Right cardiac atrium (tissue), 5 donors: ENCODE measurements at regions not wholly inside any gene's neighbourhood (a gene's known extent, or its start where the extent isn't known, plus 50 kb on each side); places are given as distances from the start of the nearest gene placed in this dataset.
A peak's percentile ranks its signal among the peaks of the same experiment; 100 is the strongest.
"Not testable (repeated sequence)": the region's sequence is repeated elsewhere in the genome, so short reads cannot be mapped to it uniquely, and the experiment has no call there.

Experiments
- ATAC-seq, 2 donors: fragments of 200-7000 bp; cut with Tn5 transposase; one replicate each; pipeline versions ENCODE4 v1.8.0 to v1.9.1; 2020; ENCODE audit warnings: moderate library complexity in 2 of 2, mild to moderate bottlenecking in 1 of 2
- DNase-seq, 3 donors: peaks; one replicate each; pipeline ENCODE4 v3.0.0-alpha.2; 2020
- H3K27ac ChIP-seq: one replicate; pipeline ENCODE4 v1.5.1; 2013; ENCODE audit warnings: mild to moderate bottlenecking, low read length, control low read depth, moderate library complexity
- H3K27me3 ChIP-seq: one replicate; pipeline ENCODE4 v1.6.1; 2013; ENCODE audit not compliant: control insufficient read depth, insufficient read depth
- H3K4me1 ChIP-seq: one replicate; pipeline ENCODE4 v1.6.1; 2013; ENCODE audit warnings: low read length; ENCODE audit not compliant: control insufficient read depth, insufficient read depth
- H3K4me3 ChIP-seq: one replicate; pipeline ENCODE4 v1.5.1; 2013; ENCODE audit warnings: low read length, control low read depth
- H3K9me3 ChIP-seq: one replicate; pipeline ENCODE4 v1.6.1; 2013; ENCODE audit warnings: low read length; ENCODE audit not compliant: control insufficient read depth
- WGBS: extraction: QIAGEN DNeasy Blood & Tissue Kit; methylation state at CpG from one replicate; pipeline ENCODE4 v1.1.7; 2013; 5-methylcytosine and 5-hydroxymethylcytosine counted together
- intact Hi-C, 4 donors: fragments of 100-400 bp; cut with DNase I; formaldehyde crosslinking; loops; one replicate each; pipeline versions ENCODE4 v1.11.0 to v1.14.0; 2022 to 2023
- donor health status: healthy with polysubstance abuse.
- donor health status: DM: no; HTN: yes; CAD: no.
- donor health status: DM: no; HTN: no; CAD: no.
- donor health status: DM: no; HTN: yes; CAD: no; lungs with severe emphysema.
- donor health status: DM: yes; HTN: yes; CAD: no.

DNA sequence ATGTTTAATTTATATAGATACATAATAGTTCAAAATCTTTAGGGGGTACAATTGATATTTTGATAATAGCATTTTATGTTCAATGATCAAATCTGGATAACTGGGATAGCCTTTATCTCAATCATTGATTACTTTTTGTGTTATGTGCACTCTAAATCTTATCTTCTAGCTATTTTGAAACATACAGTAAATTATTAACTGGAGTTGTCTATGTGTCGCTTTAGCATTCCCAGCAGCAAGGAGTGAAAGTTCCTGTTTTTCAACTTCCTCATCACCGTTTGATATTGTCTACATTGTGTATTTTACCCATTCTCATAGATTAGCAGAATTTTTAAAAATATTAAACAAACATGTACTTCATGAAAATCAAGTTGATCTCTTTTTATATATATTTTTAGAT is 1207.4 kb downstream of the TMEM121 start:
- DNase-seq: no peak
- no peak overlapping the region for H3K4me3 ChIP-seq

DNA sequence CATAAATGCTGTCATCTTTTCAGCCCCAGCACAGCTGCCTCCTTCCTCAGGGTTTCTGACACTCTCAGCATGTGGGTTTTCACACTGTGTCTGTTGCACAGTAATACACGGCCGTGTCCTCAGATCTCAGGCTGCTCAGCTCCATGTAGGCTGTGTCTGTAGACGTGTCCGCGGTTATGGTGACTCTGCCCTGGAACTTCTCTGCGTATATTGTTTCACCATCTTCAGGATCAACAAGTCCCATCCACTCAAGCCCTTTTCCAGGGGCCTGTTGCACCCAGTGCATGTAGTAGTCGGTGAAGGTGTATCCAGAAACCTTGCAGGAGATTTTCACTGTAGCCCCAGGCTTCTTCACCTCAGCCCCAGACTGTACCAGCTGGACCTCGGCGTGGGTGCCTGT is 1210.6 kb downstream of the TMEM121 start:
- WGBS: no CpG with 5 or more reads among the region's 9 CpGs
- no peak overlapping the region for H3K27ac ChIP-seq
- H3K27me3 ChIP-seq: no peaks in the 10 kb centered on the region
- no peaks in the 10 kb centered on the region for H3K4me1 ChIP-seq
- H3K4me3 ChIP-seq: no peak overlapping the region
- ATAC-seq (no peak), DNase-seq (no peak)
- intact Hi-C loops: no loop called here
- no peaks in the 10 kb centered on the region for H3K9me3 ChIP-seq

More for the DNA sequence above, 1207.4 kb downstream of the TMEM121 start:
- no peaks in the 10 kb centered on the region for H3K4me1 ChIP-seq
- no peak for ATAC-seq
- H3K27ac ChIP-seq: no peak overlapping the region
- intact Hi-C loops: no loop called here
- H3K9me3 ChIP-seq: no peaks in the 10 kb centered on the region
- no peaks in the 10 kb centered on the region for H3K27me3 ChIP-seq
- WGBS: no CpG with 5 or more reads among the region's 2 CpGs

GRCh38 chr14:106738075-106738474 is 1211.7 kb downstream of the TMEM121 start:
- intact Hi-C loops: no loop called here
- H3K4me1 ChIP-seq: no peaks in the 10 kb centered on the region
- no peaks in the 10 kb centered on the region for H3K27me3 ChIP-seq
- DNase-seq: no peak
- no peak overlapping the region for H3K27ac ChIP-seq
- no peak overlapping the region for H3K4me3 ChIP-seq
- no peaks in the 10 kb centered on the region for H3K9me3 ChIP-seq
- no CpG with 5 or more reads among the region's 1 CpG for WGBS
- no peak for ATAC-seq

DNA sequence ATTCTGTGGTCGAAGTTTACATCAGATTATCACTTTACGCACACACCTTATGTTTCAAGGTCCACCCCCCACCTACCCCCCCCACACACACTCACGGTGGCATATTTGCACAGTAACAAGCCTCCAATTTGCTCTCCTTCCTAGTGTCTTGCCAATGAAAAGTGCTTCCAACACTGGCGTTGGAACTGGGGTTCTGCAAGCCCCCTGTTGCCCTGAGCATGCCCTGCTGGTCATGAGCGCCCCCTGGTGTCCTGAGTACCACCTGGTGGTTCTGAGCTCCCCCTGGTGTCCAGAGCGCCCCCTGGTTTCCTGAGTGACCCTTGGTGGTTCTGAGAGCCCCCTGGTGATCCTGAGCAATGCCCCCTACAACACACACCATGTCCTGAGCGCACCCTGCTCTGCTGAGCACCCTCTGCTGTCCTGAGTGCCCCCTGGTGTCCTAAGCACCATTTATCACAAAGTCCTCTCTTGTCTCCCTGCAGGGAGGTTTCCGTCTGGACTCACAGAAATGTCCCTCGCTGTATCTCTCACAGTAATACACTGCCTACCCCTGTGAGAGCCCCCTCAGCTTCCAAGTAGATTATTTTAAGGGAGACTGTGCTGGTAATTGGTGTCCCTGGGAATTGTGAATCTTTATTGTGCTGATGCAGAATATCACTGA is 1212.3 kb downstream of the TMEM121 start:
- H3K27ac ChIP-seq, H3K27me3 ChIP-seq, H3K4me3 ChIP-seq, intact Hi-C loops, H3K4me1 ChIP-seq, H3K9me3 ChIP-seq, ATAC-seq, DNase-seq: not testable (repeated sequence)
- no CpG with 5 or more reads among the region's 9 CpGs for WGBS

DNA sequence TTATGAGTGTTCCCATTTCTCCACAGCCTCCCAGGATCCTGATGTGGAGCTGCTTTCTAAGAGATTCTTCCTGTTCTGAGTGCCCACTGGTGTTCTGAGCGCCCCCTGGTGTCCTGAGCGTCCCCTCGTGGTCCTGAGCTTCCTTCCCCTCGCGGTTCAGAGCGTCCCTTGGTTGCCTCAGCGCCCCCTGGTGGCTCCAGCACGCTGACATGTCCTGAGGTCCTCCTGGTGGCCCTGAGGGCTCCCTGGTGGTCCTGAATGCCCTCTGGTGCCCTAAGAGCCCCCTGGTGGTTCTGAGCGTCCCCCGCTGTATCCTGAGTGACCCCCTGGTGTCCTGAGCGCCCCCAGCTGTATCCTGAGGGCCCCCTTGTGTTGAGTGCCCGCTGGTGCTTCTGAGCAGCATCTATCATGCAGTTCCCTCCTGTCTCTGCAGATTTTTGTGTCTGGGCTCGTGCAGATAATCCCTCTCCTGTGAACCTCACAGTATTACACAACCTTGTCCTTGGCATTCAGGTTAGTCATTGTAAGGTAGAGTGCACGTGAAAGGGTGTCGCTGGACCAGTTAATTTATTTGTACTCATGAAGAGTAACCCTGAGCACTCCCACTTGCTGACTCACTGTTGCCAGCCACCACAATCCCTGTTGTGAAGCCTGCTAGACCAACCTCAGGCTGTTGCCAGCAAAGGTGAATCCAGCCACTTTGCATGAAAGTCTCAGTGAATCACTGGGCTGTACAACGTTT is 1214.9 kb downstream of the TMEM121 start:
- WGBS: 56% methylated on average over 2 of the region's 16 CpGs
- H3K9me3 ChIP-seq, H3K4me1 ChIP-seq, ATAC-seq, H3K27me3 ChIP-seq, H3K27ac ChIP-seq, H3K4me3 ChIP-seq, intact Hi-C loops: not testable (repeated sequence)
- peak in 1 of 3 donors; percentile 6 for DNase-seq

DNA sequence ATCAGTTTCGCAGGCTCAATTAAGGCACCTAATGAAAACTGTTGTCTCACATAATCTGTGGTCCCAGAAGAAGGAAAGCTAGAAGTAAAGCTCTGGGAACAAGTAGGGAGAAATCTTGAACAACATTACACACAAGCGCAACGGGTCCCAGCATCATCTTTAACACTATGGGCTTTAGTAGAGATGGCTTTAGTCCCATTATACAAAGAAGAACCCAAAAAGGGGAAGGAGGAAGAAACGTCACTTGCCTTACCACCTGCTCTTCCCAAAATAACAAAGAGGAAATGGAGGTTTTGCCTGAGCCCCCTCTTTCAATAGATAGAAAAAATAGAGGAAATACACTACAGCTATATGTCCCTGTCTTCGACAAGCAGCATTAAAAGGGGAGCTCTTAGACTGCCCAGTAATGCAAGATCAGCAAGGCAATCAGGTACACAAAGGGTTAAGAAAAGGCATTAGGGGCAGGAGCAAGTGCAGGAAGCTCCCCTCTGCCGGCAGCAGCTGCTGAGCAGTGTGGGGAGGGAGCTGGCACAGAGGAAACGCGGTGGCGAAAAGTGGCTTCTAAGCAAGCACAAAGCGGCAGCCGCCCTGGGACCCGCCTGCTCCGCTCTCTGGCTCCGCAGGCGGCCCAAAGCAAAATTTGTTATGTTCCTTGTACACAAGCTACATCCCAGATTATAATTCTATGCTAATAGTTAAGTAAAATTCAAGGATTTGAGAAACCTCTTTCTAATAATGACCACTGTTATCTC is 1218.8 kb downstream of the TMEM121 start:
- DNase-seq: peak in 1 of 3 donors; percentile 18
- H3K27me3 ChIP-seq, ATAC-seq, H3K9me3 ChIP-seq, H3K4me3 ChIP-seq, intact Hi-C loops, H3K27ac ChIP-seq, H3K4me1 ChIP-seq: not testable (repeated sequence)
- WGBS: 24% methylated on average over 12 of the region's 15 CpGs

DNA sequence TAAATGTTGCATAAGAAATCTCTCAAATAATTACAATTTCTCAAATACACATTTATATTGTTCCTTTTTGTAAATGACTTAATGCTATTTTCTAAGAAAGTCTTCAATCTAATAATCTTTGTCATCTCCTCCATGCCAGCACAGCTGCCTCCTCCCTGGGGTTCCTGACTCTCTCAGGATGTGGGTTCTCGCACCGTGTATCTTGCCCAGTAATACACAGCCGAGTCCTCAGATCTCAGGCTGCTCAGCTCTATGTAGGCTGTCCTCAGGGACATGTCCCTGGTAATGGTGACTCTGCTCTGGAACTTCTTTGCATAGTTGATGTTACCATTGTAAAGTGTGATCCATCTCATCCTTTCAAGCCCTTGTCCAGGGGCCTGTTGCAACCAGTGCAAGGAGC is 1223.7 kb downstream of the TMEM121 start:
- H3K27me3 ChIP-seq, intact Hi-C loops, H3K27ac ChIP-seq, H3K9me3 ChIP-seq, H3K4me3 ChIP-seq, H3K4me1 ChIP-seq, ATAC-seq, DNase-seq: not testable (repeated sequence)
- no CpG with 5 or more reads among the region's 3 CpGs for WGBS

GRCh38 chr14:106753751-106754150 is 1227.4 kb downstream of the TMEM121 start:
- ATAC-seq, H3K4me1 ChIP-seq, H3K27me3 ChIP-seq, H3K9me3 ChIP-seq, DNase-seq, intact Hi-C loops, H3K27ac ChIP-seq, H3K4me3 ChIP-seq: not testable (repeated sequence)
- 31% methylated on average over 1 of the region's 4 CpGs for WGBS

- intact Hi-C loops, H3K4me3 ChIP-seq, ATAC-seq: not testable (repeated sequence)
Observed at GRCh38 chr14:106757444-106757843, 1231.1 kb downstream of the TMEM121 start.

GRCh38 chr14:106761886-106762816 is 1235.8 kb downstream of the TMEM121 start:
- intact Hi-C loops, ATAC-seq, DNase-seq, H3K9me3 ChIP-seq, H3K4me1 ChIP-seq, H3K4me3 ChIP-seq, H3K27me3 ChIP-seq, H3K27ac ChIP-seq: not testable (repeated sequence)
- WGBS: 57% methylated on average over 2 of the region's 15 CpGs

More at GRCh38 chr14:106757444-106757843, 1231.1 kb downstream of the TMEM121 start:
- H3K27me3 ChIP-seq, H3K4me1 ChIP-seq, H3K9me3 ChIP-seq, DNase-seq, H3K27ac ChIP-seq: not testable (repeated sequence)
- 48% methylated on average over 5 of the region's 6 CpGs for WGBS
